ENCODE measurements at regions not wholly inside any gene's neighbourhood (a gene's known extent, or its start where the extent isn't known, plus 50 kb on each side); places are given as distances from the start of the nearest gene placed in this dataset.

GRCh38 chr12:73529954-73530353 lies 1007.7 kb upstream of the ATXN7L3B start:
- peaks cover 0 to 1% (median 0%) of the 10 kb centered on the region in 4 donors for H3K9me3 ChIP-seq (ENCODE audit: control insufficient read depth in 4 of 4, low read length in 3 of 4)
- no peak for DNase-seq (ENCODE audit: low spot score)
- no peaks in the 10 kb centered on the region for H3K36me3 ChIP-seq (ENCODE audit: control insufficient read depth in 4 of 4, insufficient read depth in 3 of 4, low read depth in 1 of 4, low read length in 3 of 4)
- no peak overlapping the region for H3K4me3 ChIP-seq (ENCODE audit: low read depth in 1 of 3, low read length in 3 of 3)
- no peak overlapping the region for H3K9ac ChIP-seq (ENCODE audit: low read depth in 1 of 2, low read length in 2 of 2)
- peaks cover 0 to 13% (median 2%) of the 10 kb centered on the region in 4 donors for H3K4me1 ChIP-seq (ENCODE audit: control insufficient read depth in 4 of 4, insufficient read depth in 4 of 4, low read length in 3 of 4)
- no peak overlapping the region for H3K27ac ChIP-seq (ENCODE audit: low read depth in 1 of 2, low read length in 2 of 2)
- TF ChIP-seq, protein P1, sequence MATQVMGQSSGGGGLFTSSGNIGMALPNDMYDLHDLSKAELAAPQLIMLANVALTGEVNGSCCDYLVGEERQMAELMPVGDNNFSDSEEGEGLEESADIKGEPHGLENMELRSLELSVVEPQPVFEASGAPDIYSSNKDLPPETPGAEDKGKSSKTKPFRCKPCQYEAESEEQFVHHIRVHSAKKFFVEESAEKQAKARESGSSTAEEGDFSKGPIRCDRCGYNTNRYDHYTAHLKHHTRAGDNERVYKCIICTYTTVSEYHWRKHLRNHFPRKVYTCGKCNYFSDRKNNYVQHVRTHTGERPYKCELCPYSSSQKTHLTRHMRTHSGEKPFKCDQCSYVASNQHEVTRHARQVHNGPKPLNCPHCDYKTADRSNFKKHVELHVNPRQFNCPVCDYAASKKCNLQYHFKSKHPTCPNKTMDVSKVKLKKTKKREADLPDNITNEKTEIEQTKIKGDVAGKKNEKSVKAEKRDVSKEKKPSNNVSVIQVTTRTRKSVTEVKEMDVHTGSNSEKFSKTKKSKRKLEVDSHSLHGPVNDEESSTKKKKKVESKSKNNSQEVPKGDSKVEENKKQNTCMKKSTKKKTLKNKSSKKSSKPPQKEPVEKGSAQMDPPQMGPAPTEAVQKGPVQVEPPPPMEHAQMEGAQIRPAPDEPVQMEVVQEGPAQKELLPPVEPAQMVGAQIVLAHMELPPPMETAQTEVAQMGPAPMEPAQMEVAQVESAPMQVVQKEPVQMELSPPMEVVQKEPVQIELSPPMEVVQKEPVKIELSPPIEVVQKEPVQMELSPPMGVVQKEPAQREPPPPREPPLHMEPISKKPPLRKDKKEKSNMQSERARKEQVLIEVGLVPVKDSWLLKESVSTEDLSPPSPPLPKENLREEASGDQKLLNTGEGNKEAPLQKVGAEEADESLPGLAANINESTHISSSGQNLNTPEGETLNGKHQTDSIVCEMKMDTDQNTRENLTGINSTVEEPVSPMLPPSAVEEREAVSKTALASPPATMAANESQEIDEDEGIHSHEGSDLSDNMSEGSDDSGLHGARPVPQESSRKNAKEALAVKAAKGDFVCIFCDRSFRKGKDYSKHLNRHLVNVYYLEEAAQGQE (IDR thresholded peaks at IDR 0.05) = no peak
- TF ChIP-seq SP1 (IDR thresholded peaks at IDR 0.05) (no peak), ATF3 (IDR thresholded peaks at IDR 0.05) (no peak), ZBTB33 (IDR thresholded peaks at IDR 0.05) (no peak), YY1 (IDR thresholded peaks at IDR 0.05) (no peak), RAD21 (IDR thresholded peaks at IDR 0.05) (no peak), EGR1 (IDR thresholded peaks at IDR 0.05; ENCODE audit: low read depth in 2 of 2) (no peak), FOXA1 (IDR thresholded peaks at IDR 0.05) (no peak), RXRA (IDR thresholded peaks at IDR 0.05) (peak; percentile 13 to 32), NR2F2 (IDR thresholded peaks at IDR 0.05) (no peak), FOXA2 (IDR thresholded peaks at IDR 0.05) (no peak), MAX (IDR thresholded peaks at IDR 0.05) (no peak), JUND (IDR thresholded peaks at IDR 0.05) (no peak), HNF4A (conservative IDR thresholded peaks at IDR 0.05) (peak; percentile 84 to 91), HNF4G (IDR thresholded peaks at IDR 0.05) (peak; percentile 30)
- TF ChIP-seq, protein P2, sequence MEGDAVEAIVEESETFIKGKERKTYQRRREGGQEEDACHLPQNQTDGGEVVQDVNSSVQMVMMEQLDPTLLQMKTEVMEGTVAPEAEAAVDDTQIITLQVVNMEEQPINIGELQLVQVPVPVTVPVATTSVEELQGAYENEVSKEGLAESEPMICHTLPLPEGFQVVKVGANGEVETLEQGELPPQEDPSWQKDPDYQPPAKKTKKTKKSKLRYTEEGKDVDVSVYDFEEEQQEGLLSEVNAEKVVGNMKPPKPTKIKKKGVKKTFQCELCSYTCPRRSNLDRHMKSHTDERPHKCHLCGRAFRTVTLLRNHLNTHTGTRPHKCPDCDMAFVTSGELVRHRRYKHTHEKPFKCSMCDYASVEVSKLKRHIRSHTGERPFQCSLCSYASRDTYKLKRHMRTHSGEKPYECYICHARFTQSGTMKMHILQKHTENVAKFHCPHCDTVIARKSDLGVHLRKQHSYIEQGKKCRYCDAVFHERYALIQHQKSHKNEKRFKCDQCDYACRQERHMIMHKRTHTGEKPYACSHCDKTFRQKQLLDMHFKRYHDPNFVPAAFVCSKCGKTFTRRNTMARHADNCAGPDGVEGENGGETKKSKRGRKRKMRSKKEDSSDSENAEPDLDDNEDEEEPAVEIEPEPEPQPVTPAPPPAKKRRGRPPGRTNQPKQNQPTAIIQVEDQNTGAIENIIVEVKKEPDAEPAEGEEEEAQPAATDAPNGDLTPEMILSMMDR (IDR thresholded peaks at IDR 0.05; ENCODE audit: low read depth, low read length, missing input control) = no peak
- H3K27me3 ChIP-seq (ENCODE audit: control insufficient read depth in 4 of 4, insufficient read depth in 4 of 4, low read length in 3 of 4) = no peaks in the 10 kb centered on the region

DNA sequence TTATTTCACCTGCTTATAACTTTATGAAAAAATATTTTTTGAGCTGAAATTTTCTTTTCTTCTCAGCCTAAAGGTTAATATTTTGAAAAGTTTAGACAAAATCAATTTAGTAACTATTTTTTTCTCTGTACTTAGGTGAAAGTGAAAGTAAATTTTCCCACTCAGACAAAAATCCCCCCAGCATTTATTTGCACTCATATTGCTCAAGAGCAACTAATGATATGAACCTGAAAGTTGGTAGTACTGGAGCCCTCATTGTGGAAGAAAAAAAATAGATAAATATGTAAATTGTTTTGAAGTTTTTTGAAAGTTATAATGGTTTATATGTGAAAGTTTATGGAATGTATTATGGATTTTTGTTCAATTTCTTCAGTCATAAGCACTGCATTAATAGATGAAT lies 1005.9 kb upstream of the ATXN7L3B start:
- Histone ChIP-seq H3K36me3 (ENCODE audit: control insufficient read depth in 4 of 4, insufficient read depth in 3 of 4, low read depth in 1 of 4, low read length in 3 of 4) (no peaks in the 10 kb centered on the region), H3K27ac (ENCODE audit: low read depth in 1 of 2, low read length in 2 of 2) (no peak overlapping the region), H3K4me3 (ENCODE audit: low read depth in 1 of 3, low read length in 3 of 3) (no peak overlapping the region), H3K27me3 (ENCODE audit: control insufficient read depth in 4 of 4, insufficient read depth in 4 of 4, low read length in 3 of 4) (no peaks in the 10 kb centered on the region), H3K9me3 (ENCODE audit: control insufficient read depth in 4 of 4, low read length in 3 of 4) (peaks cover 0 to 1% (median 0%) of the 10 kb centered on the region in 4 donors), H3K9ac (ENCODE audit: low read depth in 1 of 2, low read length in 2 of 2) (peak overlapping the region in 1 of 2 donors; percentile 12), H3K4me1 (ENCODE audit: control insufficient read depth in 4 of 4, insufficient read depth in 4 of 4, low read length in 3 of 4) (peaks cover 0 to 13% (median 2%) of the 10 kb centered on the region in 4 donors)
- DNase-seq (ENCODE audit: low spot score) = no peak
- TF ChIP-seq RAD21 (IDR thresholded peaks at IDR 0.05) (peak; percentile 16 to 17), HNF4A (conservative IDR thresholded peaks at IDR 0.05) (peak; percentile 16 to 30)
- TF ChIP-seq, protein P2 (IDR thresholded peaks at IDR 0.05; ENCODE audit: low read depth, low read length, missing input control) = no peak
